Heart left ventricle (tissue), 16 donors: ENCODE measurements at regions not wholly inside any gene's neighbourhood (a gene's known extent, or its start where the extent isn't known, plus 50 kb on each side); places are given as distances from the start of the nearest gene placed in this dataset.

ENCODE experiments used
- ATAC-seq, 4 donors: fragments of 200-7000 bp; cut with Tn5 transposase; one replicate each; pipeline ENCODE4 v1.9.1; 2020 to 2022; ENCODE audit warnings: moderate library complexity in 4 of 4, mild to moderate bottlenecking in 3 of 4, moderate number of reproducible peaks in 1 of 4
- DNase-seq, 5 donors: peaks; one replicate each; pipeline ENCODE4 v3.0.0-alpha.2; 2020
- H3K27ac ChIP-seq, 12 donors: fragments of 200-600 bp; sonication (generic) in 4 of 12; one replicate each; pipeline versions ENCODE4 v1.5.0 to v1.8.0; 2016 to 2022; ENCODE audit warnings: mild to moderate bottlenecking in 2 of 12
- H3K27me3 ChIP-seq, 9 donors: fragments of 200-600 bp; sonication (generic) in 2 of 9; one replicate each; pipeline versions ENCODE4 v1.5.1 to v1.8.0; 2016 to 2022; ENCODE audit warnings: mild to moderate bottlenecking in 3 of 9
- H3K36me3 ChIP-seq, 9 donors: fragments of 200-600 bp; sonication (generic) in 2 of 9; one replicate each; pipeline versions ENCODE4 v1.5.0 to v1.8.0; 2018 to 2022; ENCODE audit warnings: mild to moderate bottlenecking in 2 of 9
- H3K4me1 ChIP-seq, 12 donors: fragments of 200-600 bp; sonication (generic) in 4 of 12; one replicate each; pipeline versions ENCODE4 v1.5.0 to v1.8.0; 2016 to 2022; ENCODE audit warnings: mild to moderate bottlenecking in 3 of 12
- H3K4me3 ChIP-seq, 12 donors: fragments of 200-600 bp; sonication (generic) in 4 of 12; one replicate each; pipeline versions ENCODE4 v1.5.0 to v1.8.0; 2017 to 2022; ENCODE audit warnings: mild to moderate bottlenecking in 9 of 12, moderate library complexity in 4 of 12
- H3K9me3 ChIP-seq, 12 donors: fragments of 200-600 bp; sonication (generic) in 4 of 12; one replicate each; pipeline versions ENCODE4 v1.5.0 to v1.8.0; 2016 to 2022; ENCODE audit warnings: mild to moderate bottlenecking in 1 of 12
- POLR2A ChIP-seq, 2 donors: fragments of 450-650 bp; IDR thresholded peaks; one replicate each; pipeline ENCODE4 v1.6.1; 2017; ENCODE audit warnings: antibody characterized with exemption in 2 of 2, mild to moderate bottlenecking in 2 of 2, moderate library complexity in 2 of 2
- WGBS, 4 donors: extraction: QIAGEN DNeasy Blood & Tissue Kit in 2 of 4; methylation state at CpG; one replicate each; pipeline versions ENCODE4 v1.1.5 to v1.1.7; 2013 to 2018; 5-methylcytosine and 5-hydroxymethylcytosine counted together
- intact Hi-C, 10 donors: fragments of 100-400 bp; cut with DNase I; formaldehyde crosslinking; loops; one replicate each; pipeline versions ENCODE4 v1.11.1 to v1.14.2; 2022
- TF ChIP-seq, protein P1 (sequence below), 12 donors: fragments of 200-600 bp; sonication (generic) in 4 of 12; IDR thresholded peaks; one replicate each; pipeline versions ENCODE4 v1.5.0 to v1.8.0; 2018 to 2022; ENCODE audit warnings: antibody characterized with exemption in 12 of 12, mild to moderate bottlenecking in 5 of 12
- donor health status: ischemic (EF 13 %, LVEDD 7.1; RV severe dilation, severe dysfunction).
- donor health status: healthy with polysubstance abuse.
- donor health status: DM: no; HTN: yes; CAD: no.
- donor health status: DM: no; HTN: no; CAD: no.
- donor health status: ischemic (EF 25% LVEDD 6.9; RV normal size, moderate dysfunction).
- donor health status: ischemic (EF 25% LVEDD 5.7; RV mildly dilated, moderate dysfunction).
- donor health status: healthy.
- donor health status: DM: yes; HTN: yes; CAD: no.
- donor health status: ischemic (EF 35%, LVEDD 5.7; RV mildly dilated, moderate dysfunction).
- donor health status: nonischemic (EF 11% LVEDD 7.7; RV severe dilation, severe dysfunction).
- donor health status: DM: yes; HTN: yes; CAD: no.
- donor health status: PGD.
- donor health status: ischemic (EF 29% LVEDD 5.4; RV normal size, mild dysfunction).
- donor health status: nonischemic (EF 23%, LVEDD 6.1; RV moderate dilation, normal function).

DNA sequence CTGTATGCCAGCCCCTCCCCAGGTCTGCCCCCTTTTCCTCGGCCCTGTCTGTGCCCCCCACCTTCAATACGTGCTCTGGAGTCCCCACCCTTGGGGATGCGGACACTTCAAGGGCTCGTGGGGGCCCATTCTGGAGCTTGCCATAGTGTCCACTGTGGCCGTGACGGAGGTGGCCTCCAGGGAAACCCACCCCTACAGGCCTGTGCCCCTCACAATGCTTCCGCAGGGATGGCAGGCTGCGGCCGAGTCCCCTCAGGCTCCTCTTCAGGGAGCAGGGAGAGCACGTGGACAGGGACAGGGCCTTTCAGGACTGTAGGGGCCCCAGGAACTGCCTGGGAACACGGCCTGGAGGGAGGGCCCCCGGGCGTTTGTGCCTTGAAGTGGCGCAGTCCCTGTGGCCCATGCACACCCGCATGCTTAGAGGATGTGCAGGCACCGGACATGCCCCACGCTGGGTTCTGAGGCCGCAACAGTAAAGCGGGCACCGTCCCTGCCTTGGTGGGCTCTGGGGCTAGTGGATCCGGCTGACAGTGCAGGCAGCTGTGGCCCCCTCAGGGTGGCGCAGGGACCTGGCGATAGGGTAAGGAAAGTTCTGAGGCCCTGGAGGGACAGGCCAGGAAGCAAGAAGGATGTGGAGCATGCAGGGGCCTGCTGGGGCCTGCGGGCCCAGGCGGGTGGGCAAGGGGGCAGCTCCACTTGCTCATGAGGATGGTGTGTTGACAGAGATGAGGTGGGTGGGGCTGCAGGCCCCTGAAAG is 209.0 kb upstream of the RTL1 start:
- no peaks in the 10 kb centered on the region for H3K36me3 ChIP-seq
- ATAC-seq (no peak), DNase-seq (peak in 1 of 5 donors; percentile 53)

DNA sequence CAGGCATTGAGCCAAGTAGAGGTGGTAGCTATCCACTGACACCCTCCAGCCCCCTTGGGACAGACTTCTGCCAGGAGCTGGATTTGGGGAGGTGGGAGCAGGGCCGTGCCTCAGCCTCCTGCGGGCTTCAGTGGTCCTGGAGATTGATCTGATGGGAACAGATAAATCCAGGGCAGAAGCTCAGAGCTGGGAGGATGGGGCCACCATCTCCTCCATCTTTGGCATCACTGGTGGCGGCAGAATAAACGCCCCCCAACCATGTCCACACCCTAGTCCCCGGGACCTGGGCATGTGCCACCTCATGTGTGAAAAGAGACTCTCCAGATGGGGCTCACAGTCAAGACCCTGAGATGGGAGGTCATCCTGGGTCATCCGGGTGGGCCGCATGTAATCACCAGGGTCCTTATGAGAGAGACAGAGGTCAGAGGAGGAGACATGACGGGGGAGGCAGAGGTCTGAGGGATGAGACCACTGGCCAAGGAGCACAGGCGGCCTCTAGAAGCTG is 209.6 kb upstream of the RTL1 start:
- WGBS, 4 donors = 87 to 92% (median 89%) methylated on average over 8 to 9 of the region's 9 CpGs
- intact Hi-C loops = no loop called here
- no peak for DNase-seq

More for the DNA sequence above, 209.0 kb upstream of the RTL1 start:
- WGBS, 4 donors = 84 to 91% (median 89%) methylated on average over 25 of the region's 25 CpGs
- H3K27me3 ChIP-seq = peaks cover 0 to 5% (median 0%) of the 10 kb centered on the region in 9 donors
- intact Hi-C loops = no loop called here
- H3K4me3 ChIP-seq = no peak overlapping the region
- peaks cover 0 to 2% (median 0%) of the 10 kb centered on the region in 12 donors for H3K9me3 ChIP-seq
- H3K27ac ChIP-seq = no peak overlapping the region
- H3K4me1 ChIP-seq = no peaks in the 10 kb centered on the region
- TF ChIP-seq POLR2A (IDR thresholded peaks at IDR 0.05) = no peak
- TF ChIP-seq, protein P1, sequence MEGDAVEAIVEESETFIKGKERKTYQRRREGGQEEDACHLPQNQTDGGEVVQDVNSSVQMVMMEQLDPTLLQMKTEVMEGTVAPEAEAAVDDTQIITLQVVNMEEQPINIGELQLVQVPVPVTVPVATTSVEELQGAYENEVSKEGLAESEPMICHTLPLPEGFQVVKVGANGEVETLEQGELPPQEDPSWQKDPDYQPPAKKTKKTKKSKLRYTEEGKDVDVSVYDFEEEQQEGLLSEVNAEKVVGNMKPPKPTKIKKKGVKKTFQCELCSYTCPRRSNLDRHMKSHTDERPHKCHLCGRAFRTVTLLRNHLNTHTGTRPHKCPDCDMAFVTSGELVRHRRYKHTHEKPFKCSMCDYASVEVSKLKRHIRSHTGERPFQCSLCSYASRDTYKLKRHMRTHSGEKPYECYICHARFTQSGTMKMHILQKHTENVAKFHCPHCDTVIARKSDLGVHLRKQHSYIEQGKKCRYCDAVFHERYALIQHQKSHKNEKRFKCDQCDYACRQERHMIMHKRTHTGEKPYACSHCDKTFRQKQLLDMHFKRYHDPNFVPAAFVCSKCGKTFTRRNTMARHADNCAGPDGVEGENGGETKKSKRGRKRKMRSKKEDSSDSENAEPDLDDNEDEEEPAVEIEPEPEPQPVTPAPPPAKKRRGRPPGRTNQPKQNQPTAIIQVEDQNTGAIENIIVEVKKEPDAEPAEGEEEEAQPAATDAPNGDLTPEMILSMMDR (IDR thresholded peaks at IDR 0.05) = no peak

DNA sequence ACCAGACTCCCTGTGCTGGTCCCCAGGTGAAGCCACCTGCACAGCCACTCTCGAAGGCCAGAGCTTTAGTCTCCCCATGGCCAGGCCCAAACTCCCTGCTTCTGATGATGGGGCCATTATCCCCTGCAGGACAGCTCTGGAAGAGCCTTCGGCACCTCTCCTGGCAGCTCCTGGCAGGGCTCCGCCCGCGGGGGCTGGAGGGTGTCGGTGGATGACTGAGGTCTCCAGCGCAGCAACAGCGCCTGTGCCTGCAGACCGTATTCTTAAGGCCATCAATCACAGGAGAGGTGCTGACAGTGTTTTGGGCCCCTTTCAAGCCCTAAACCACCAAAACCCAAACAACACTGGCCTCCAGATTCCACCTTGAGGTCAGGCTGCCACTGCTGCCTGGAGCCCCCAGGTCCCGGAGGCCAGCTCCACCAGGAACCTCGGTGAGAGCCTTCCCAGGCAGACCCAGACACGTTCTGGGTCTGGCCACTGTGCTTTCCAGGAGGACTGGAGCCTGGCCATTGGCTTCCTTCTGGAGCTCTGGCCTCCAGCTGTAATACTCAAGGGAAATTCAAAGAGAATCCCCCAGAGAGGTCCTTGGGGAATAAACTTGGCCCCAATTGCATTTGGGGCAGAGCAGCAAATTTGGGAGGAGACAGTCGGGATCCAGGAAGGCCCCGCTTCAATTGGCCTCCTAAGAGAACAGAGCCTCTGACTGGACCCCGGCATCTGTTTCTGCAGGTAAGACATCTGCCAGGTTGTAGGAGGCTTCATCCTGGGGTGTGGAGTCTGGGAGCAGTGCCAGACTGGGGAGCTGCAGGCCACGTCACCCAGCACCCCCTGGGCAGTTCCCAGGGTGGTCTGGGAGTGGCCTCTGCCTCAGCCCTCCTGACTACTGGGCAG is 210.6 kb upstream of the RTL1 start:
- intact Hi-C loops = no loop called here
- no peak for ATAC-seq
- H3K36me3 ChIP-seq = no peaks in the 10 kb centered on the region
- 72 to 84% (median 77%) methylated on average over 11 to 16 of the region's 16 CpGs for WGBS, 4 donors
- DNase-seq = no peak
- no peaks in the 10 kb centered on the region for H3K9me3 ChIP-seq
- H3K27ac ChIP-seq = no peak overlapping the region
- H3K4me1 ChIP-seq = peaks cover 0 to 4% (median 0%) of the 10 kb centered on the region in 12 donors
- H3K4me3 ChIP-seq = no peak overlapping the region
- H3K27me3 ChIP-seq = peaks cover 0 to 7% (median 0%) of the 10 kb centered on the region in 9 donors
- TF ChIP-seq POLR2A (IDR thresholded peaks at IDR 0.05) = no peak
- TF ChIP-seq, protein P1 (IDR thresholded peaks at IDR 0.05) = no peak

More for the DNA sequence above, 209.6 kb upstream of the RTL1 start:
- Histone ChIP-seq H3K27me3 (peaks cover 0 to 5% (median 0%) of the 10 kb centered on the region in 9 donors), H3K36me3 (no peaks in the 10 kb centered on the region), H3K9me3 (no peaks in the 10 kb centered on the region), H3K4me3 (no peak overlapping the region), H3K27ac (no peak overlapping the region), H3K4me1 (no peaks in the 10 kb centered on the region)
- no peak for TF ChIP-seq POLR2A (IDR thresholded peaks at IDR 0.05)
- TF ChIP-seq, protein P1 (IDR thresholded peaks at IDR 0.05) = no peak
- no peak for ATAC-seq
